SK-N-SH (cell line): ENCODE measurements at regions not wholly inside any gene's neighbourhood (a gene's known extent, or its start where the extent isn't known, plus 50 kb on each side); places are given as distances from the start of the nearest gene placed in this dataset.

ENCODE experiments used
- CTCF ChIA-PET: fragments of 300-600, 350-600 bp; formaldehyde crosslinking; extraction: SDS; loops from one replicate; lab custom pipeline; 2021; lab: Yijun Ruan, JAX
- POLR2A ChIA-PET: fragments of 350-600 bp; sonication (Branson Sonifier 250); formaldehyde crosslinking; extraction: SDS; loops from one replicate; lab custom pipeline; 2020; ENCODE audit warnings: antibody characterized with exemption, inconsistent platforms; lab: Yijun Ruan, JAX
- DNase-seq: peaks from one replicate; pipeline ENCODE4 v3.0.0; 2012
- H2AFZ ChIP-seq: fragments of 200-600 bp; sonication (generic); 2 replicates; pipeline ENCODE4 v1.8.1; 2016; ENCODE audit warnings: antibody characterized with exemption, mild to moderate bottlenecking, low read depth
- H3F3A ChIP-seq: fragments of 200-600 bp; sonication (generic); replicated peaks from 2 replicates; pipeline ENCODE3; 2016; ENCODE audit warnings: antibody characterized with exemption, mild to moderate bottlenecking; ENCODE audit not compliant: insufficient read depth
- H3K27ac ChIP-seq, 2 experiments: fragments of 200-500 bp in 1 of 2; fragments of 200-600 bp in 1 of 2; sonication (Bioruptor generic) in 1 of 2; sonication (generic), shearing (Covaris generic) in 1 of 2; 2 replicates each; pipeline versions ENCODE4 v1.5.1 to v1.6.1; 2014 to 2016; ENCODE audit warnings: low read depth in 2 of 2, inconsistent platforms in 1 of 2, low read length in 1 of 2, mild to moderate bottlenecking in 1 of 2, mixed read lengths in 1 of 2
- H3K27me3 ChIP-seq: fragments of 200-600 bp; sonication (generic), shearing (Covaris generic); 2 replicates; pipeline ENCODE4 v1.6.1; 2016; ENCODE audit warnings: mixed run types; ENCODE audit not compliant: insufficient read depth
- H3K36me3 ChIP-seq, 2 experiments: fragments of 200-500 bp in 1 of 2; fragments of 200-600 bp in 1 of 2; sonication (Bioruptor generic) in 1 of 2; sonication (generic) in 1 of 2; replicated peaks in 1 of 2; 2 replicates each; pipeline versions ENCODE3 to v1.5.1; 2014 to 2016; ENCODE audit warnings: low read length in 1 of 2, mild to moderate bottlenecking in 1 of 2; ENCODE audit not compliant: insufficient read depth in 2 of 2, control insufficient read depth in 1 of 2
- H3K4me1 ChIP-seq, 2 experiments: fragments of 200-500 bp in 1 of 2; fragments of 200-600 bp in 1 of 2; sonication (Bioruptor generic) in 1 of 2; sonication (generic), shearing (Covaris generic) in 1 of 2; 2 replicates each; pipeline versions ENCODE4 v1.5.1 to v1.6.1; 2014 to 2016; ENCODE audit warnings: low read depth in 1 of 2, low read length in 1 of 2, mixed run types in 1 of 2; ENCODE audit not compliant: insufficient read depth in 2 of 2, control insufficient read depth in 1 of 2
- H3K4me2 ChIP-seq: fragments of 200-600 bp; sonication (generic), shearing (Covaris generic); 2 replicates; pipeline ENCODE4 v1.6.1; 2017; ENCODE audit warnings: mixed run types
- H3K4me3 ChIP-seq, 2 experiments: fragments of 200-500 bp in 1 of 2; fragments of 200-600 bp in 1 of 2; sonication (Bioruptor generic) in 1 of 2; sonication (generic), shearing (Covaris generic) in 1 of 2; 2 replicates each; pipeline versions ENCODE4 v1.5.1 to v1.8.1; 2014 to 2016; ENCODE audit warnings: low read depth in 2 of 2, inconsistent platforms in 1 of 2, low read length in 1 of 2, mild to moderate bottlenecking in 1 of 2, mixed read lengths in 1 of 2, moderate library complexity in 1 of 2
- H3K79me2 ChIP-seq: fragments of 200-600 bp; sonication (generic); 2 replicates; pipeline ENCODE4 v1.8.1; 2017; ENCODE audit warnings: mild to moderate bottlenecking; ENCODE audit not compliant: insufficient read depth
- H3K9ac ChIP-seq: fragments of 200-600 bp; sonication (generic); 2 replicates; pipeline ENCODE4 v1.6.1; 2017; ENCODE audit warnings: mixed run types
- H3K9me2 ChIP-seq: fragments of 200-600 bp; sonication (generic); 2 replicates; pipeline ENCODE4 v1.6.1; 2017; ENCODE audit warnings: mixed run types
- H3K9me3 ChIP-seq: fragments of 200-600 bp; sonication (generic); 2 replicates; pipeline ENCODE4 v1.6.1; 2017; ENCODE audit warnings: mixed run types, mild to moderate bottlenecking, moderate library complexity
- H4K20me1 ChIP-seq: fragments of 200-600 bp; sonication (generic); 2 replicates; pipeline ENCODE4 v1.6.1; 2017; ENCODE audit warnings: mild to moderate bottlenecking, mixed run types; ENCODE audit not compliant: insufficient read depth
- EP300 ChIP-seq, 2 experiments: IDR thresholded peaks; 2 replicates each; pipeline versions ENCODE4 v1.4.0 to v1.6.1; 2012; ENCODE audit warnings: borderline replicate concordance in 1 of 2, low read depth in 1 of 2, low read length in 1 of 2
- FOSL2 ChIP-seq: IDR thresholded peaks from 2 replicates; pipeline ENCODE4 v1.4.0; 2012; ENCODE audit warnings: low read depth, mild to moderate bottlenecking, moderate library complexity, borderline replicate concordance
- GABPA ChIP-seq: IDR thresholded peaks from 2 replicates; pipeline ENCODE4 v1.4.0; 2012; ENCODE audit warnings: low read depth, mild to moderate bottlenecking
- MXI1 ChIP-seq: IDR thresholded peaks from 2 replicates; pipeline ENCODE4 v1.6.1; 2012; ENCODE audit warnings: mild to moderate bottlenecking, low read depth, low read length, improper control_type of control experiment
- POLR2AphosphoS5 ChIP-seq: IDR thresholded peaks from 2 replicates; pipeline ENCODE4 v1.6.1; 2012; ENCODE audit warnings: low read depth, low read length
- RFX5 ChIP-seq: IDR thresholded peaks from 2 replicates; pipeline ENCODE4 v1.6.1; 2012; ENCODE audit warnings: mild to moderate bottlenecking, improper control_type of control experiment, low read length
- RXRA ChIP-seq: IDR thresholded peaks from 2 replicates; pipeline ENCODE4 v1.4.0; 2012; ENCODE audit warnings: low read depth, mild to moderate bottlenecking, borderline replicate concordance
- SIN3A ChIP-seq: IDR thresholded peaks from 2 replicates; pipeline ENCODE4 v1.6.1; 2012; ENCODE audit warnings: low read depth, mild to moderate bottlenecking, low read length, moderate library complexity, borderline replicate concordance
- SMC3 ChIP-seq: IDR thresholded peaks from 2 replicates; pipeline ENCODE4 v1.6.1; 2012; ENCODE audit warnings: low read depth, low read length, improper control_type of control experiment
- TCF12 ChIP-seq: IDR thresholded peaks from 2 replicates; pipeline ENCODE4 v1.4.0; 2012
- WGBS: methylation state at CpG from one replicate; pipeline ENCODE4 v1.1.6; 2017; ENCODE audit warnings: low lambda C conversion rate; 5-methylcytosine and 5-hydroxymethylcytosine counted together
- TF ChIP-seq, protein P1 (sequence below): fragments of 200-600 bp; sonication (generic); IDR thresholded peaks from 2 replicates; pipeline ENCODE4 v1.6.1; 2017; ENCODE audit warnings: antibody characterized with exemption, mild to moderate bottlenecking, moderate library complexity
- TF ChIP-seq, protein P2 (sequence below): fragments of 150-350 bp; IDR thresholded peaks from 2 replicates; pipeline ENCODE4 v1.6.1; 2016; ENCODE audit warnings: mild to moderate bottlenecking, low read depth, low read length
- TF ChIP-seq, protein P3 (sequence below): IDR thresholded peaks from 2 replicates; pipeline ENCODE4 v1.4.0; 2012; ENCODE audit warnings: low read depth, borderline replicate concordance
- TF ChIP-seq, protein P4 (sequence below): fragments of 150-350 bp; IDR thresholded peaks from 2 replicates; pipeline ENCODE4 v1.6.1; 2017; ENCODE audit warnings: antibody characterized with exemption, low read length, low read depth, borderline replicate concordance
- TF ChIP-seq, protein P5 (sequence below): IDR thresholded peaks from 2 replicates; pipeline ENCODE4 v1.4.0; 2012; ENCODE audit warnings: low read depth

DNA sequence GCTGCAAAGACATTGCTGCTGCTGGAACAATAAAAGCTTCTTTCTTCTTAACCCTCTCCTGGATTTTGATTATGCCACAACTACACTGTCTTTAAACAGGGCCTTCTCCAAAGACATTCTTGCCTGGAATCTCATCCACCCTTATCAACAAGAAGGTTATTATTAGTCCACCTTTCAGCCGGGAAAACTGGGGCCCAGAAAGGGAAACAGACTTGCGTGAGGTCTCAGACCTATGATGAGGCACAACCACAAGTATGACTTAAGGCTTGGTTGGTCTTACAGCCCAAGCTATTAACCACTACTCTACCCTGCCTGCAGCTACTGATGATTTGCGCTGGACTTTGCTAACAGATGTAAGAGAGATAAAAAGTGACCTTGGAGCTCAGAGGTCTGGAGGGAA lies 62.8 kb upstream of the CTNNBL1 start:
- Histone ChIP-seq H3K9me3 (0 out of 2 replicates have a peak, but pooled peaks cover 4% of the 10 kb centered on the region), H3K4me1 (peaks cover 0 to 12% of the 10 kb centered on the region in 2 experiments; a peak in 2 of 4 replicates), H3F3A (no peaks in the 10 kb centered on the region), H2AFZ (no peak overlapping the region), H4K20me1 (no peaks in the 10 kb centered on the region), H3K79me2 (no peaks in the 10 kb centered on the region), H3K27me3 (peaks cover 8% of the 10 kb centered on the region; the same call in 1 of the 2 replicates), H3K36me3 (no peaks in the 10 kb centered on the region), H3K9ac (no peak overlapping the region), H3K9me2 (no peaks in the 10 kb centered on the region), H3K4me3 (no peak overlapping the region), H3K4me2 (no peak overlapping the region), H3K27ac (no peak overlapping the region)
- TF ChIP-seq TCF12 (no peak), RFX5 (no peak), SIN3A (no peak), POLR2AphosphoS5 (no peak), RXRA (no peak), SMC3 (no peak), MXI1 (no peak), EP300 (IDR thresholded peaks at IDR 0.05; ENCODE audit: borderline replicate concordance in 1 of 2, low read depth in 1 of 2, low read length in 1 of 2) (no peak), FOSL2 (no peak)
- TF ChIP-seq, protein P1, sequence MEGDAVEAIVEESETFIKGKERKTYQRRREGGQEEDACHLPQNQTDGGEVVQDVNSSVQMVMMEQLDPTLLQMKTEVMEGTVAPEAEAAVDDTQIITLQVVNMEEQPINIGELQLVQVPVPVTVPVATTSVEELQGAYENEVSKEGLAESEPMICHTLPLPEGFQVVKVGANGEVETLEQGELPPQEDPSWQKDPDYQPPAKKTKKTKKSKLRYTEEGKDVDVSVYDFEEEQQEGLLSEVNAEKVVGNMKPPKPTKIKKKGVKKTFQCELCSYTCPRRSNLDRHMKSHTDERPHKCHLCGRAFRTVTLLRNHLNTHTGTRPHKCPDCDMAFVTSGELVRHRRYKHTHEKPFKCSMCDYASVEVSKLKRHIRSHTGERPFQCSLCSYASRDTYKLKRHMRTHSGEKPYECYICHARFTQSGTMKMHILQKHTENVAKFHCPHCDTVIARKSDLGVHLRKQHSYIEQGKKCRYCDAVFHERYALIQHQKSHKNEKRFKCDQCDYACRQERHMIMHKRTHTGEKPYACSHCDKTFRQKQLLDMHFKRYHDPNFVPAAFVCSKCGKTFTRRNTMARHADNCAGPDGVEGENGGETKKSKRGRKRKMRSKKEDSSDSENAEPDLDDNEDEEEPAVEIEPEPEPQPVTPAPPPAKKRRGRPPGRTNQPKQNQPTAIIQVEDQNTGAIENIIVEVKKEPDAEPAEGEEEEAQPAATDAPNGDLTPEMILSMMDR, result no peak
- TF ChIP-seq, protein P2, sequence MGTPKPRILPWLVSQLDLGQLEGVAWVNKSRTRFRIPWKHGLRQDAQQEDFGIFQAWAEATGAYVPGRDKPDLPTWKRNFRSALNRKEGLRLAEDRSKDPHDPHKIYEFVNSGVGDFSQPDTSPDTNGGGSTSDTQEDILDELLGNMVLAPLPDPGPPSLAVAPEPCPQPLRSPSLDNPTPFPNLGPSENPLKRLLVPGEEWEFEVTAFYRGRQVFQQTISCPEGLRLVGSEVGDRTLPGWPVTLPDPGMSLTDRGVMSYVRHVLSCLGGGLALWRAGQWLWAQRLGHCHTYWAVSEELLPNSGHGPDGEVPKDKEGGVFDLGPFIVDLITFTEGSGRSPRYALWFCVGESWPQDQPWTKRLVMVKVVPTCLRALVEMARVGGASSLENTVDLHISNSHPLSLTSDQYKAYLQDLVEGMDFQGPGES, result no peak
- TF ChIP-seq, protein P3, sequence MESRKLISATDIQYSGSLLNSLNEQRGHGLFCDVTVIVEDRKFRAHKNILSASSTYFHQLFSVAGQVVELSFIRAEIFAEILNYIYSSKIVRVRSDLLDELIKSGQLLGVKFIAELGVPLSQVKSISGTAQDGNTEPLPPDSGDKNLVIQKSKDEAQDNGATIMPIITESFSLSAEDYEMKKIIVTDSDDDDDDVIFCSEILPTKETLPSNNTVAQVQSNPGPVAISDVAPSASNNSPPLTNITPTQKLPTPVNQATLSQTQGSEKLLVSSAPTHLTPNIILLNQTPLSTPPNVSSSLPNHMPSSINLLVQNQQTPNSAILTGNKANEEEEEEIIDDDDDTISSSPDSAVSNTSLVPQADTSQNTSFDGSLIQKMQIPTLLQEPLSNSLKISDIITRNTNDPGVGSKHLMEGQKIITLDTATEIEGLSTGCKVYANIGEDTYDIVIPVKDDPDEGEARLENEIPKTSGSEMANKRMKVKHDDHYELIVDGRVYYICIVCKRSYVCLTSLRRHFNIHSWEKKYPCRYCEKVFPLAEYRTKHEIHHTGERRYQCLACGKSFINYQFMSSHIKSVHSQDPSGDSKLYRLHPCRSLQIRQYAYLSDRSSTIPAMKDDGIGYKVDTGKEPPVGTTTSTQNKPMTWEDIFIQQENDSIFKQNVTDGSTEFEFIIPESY, result no peak
- ChIA-PET POLR2A (no interaction called here), CTCF (interaction anchor here (1.8 to 2.7 kb wide), 4 partner anchors 9 to 67 kb away, joined by 6 to 12 read pairs (median 8); no protein-coding TSS in a partner anchor)
- 44% methylated on average over 3 of the region's 3 CpGs for WGBS
- no peak for DNase-seq

DNA sequence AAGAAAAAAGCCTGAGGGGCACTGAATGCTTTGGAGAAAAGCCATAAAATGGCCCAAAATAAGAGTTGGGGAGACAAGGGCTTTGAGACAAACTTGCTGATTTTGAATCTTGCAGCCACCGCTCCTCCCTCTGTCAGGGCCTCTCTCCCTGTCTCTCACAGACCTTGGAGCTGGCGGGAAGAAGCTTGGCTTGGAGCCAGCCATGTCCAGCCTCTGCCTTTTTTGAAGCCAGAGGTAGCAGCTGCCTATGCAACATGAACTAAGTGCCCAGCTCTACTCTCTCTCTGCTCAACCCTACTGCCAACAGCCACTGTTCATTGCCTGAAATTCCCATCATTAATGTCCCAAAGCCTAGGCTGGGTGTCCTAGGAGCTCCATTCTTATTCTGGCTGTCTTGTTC lies 63.7 kb upstream of the CTNNBL1 start:
- Histone ChIP-seq H3K9me2 (no peaks in the 10 kb centered on the region), H3K4me1 (peaks cover 0 to 12% of the 10 kb centered on the region in 2 experiments; a peak in 2 of 4 replicates), H3K9me3 (0 out of 2 replicates have a peak, but pooled peaks cover 4% of the 10 kb centered on the region), H3K79me2 (no peaks in the 10 kb centered on the region), H4K20me1 (no peaks in the 10 kb centered on the region), H3K27me3 (peaks cover 8% of the 10 kb centered on the region; the same call in 1 of the 2 replicates), H3F3A (no peaks in the 10 kb centered on the region), H2AFZ (no peak overlapping the region), H3K4me2 (no peak overlapping the region), H3K9ac (no peak overlapping the region), H3K27ac (no peak overlapping the region), H3K36me3 (no peaks in the 10 kb centered on the region), H3K4me3 (no peak overlapping the region)
- POLR2A ChIA-PET, result interaction anchor here (0.7 kb wide), 1 partner anchor 11 kb away, joined by 3 read pairs; no protein-coding TSS in a partner anchor
- WGBS, result 25% methylated on average over 2 of the region's 2 CpGs
- CTCF ChIA-PET, result interaction anchor here (0.7 to 2.7 kb wide), 6 partner anchors 9 to 97 kb away, joined by 3 to 12 read pairs (median 6); no protein-coding TSS in a partner anchor
- DNase-seq, result peak; percentile 68
- TF ChIP-seq MXI1 (0 out of 2 replicates have a peak, but pooled peaks have one; percentile 16), GABPA (no peak)
- TF ChIP-seq, protein P4, sequence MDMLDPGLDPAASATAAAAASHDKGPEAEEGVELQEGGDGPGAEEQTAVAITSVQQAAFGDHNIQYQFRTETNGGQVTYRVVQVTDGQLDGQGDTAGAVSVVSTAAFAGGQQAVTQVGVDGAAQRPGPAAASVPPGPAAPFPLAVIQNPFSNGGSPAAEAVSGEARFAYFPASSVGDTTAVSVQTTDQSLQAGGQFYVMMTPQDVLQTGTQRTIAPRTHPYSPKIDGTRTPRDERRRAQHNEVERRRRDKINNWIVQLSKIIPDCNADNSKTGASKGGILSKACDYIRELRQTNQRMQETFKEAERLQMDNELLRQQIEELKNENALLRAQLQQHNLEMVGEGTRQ, result no peak
- TF ChIP-seq, protein P5, sequence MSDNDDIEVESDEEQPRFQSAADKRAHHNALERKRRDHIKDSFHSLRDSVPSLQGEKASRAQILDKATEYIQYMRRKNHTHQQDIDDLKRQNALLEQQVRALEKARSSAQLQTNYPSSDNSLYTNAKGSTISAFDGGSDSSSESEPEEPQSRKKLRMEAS, result no peak
- TF ChIP-seq, all 33 proteins: peak for 1
